ENCODE measurements at regions not wholly inside any gene's neighbourhood (a gene's known extent, or its start where the extent isn't known, plus 50 kb on each side); places are given as distances from the start of the nearest gene placed in this dataset.
A peak's percentile ranks its signal among the peaks of the same experiment; 100 is the strongest.

DNA sequence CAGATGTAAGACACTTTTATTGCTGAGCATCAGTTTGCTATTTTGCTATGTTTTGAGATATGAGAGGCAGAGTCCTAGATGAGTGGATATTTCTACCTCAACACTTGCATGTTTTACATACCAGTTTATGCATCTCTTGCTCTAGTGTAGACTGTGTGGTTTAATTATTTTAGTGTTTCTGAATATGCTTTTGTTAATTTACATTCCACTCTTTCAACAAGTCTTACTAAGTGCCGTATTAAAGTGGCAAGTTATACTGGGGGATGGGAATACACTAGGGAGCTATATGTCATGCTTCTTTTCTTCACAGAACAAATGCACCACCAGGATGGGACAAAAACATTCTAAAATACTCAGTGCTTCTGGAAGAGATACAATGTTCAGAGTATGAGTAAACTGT is 507.7 kb upstream of the PRMT6 start:
- H3K4me3 ChIP-seq (ENCODE audit: low read depth, low read length), result no peak overlapping the region
- DNase-seq (ENCODE audit: low read depth), result no peak
- TF ChIP-seq CTCF (IDR thresholded peaks at IDR 0.05; ENCODE audit: low read depth, low read length) (no peak), MYC (IDR thresholded peaks at IDR 0.05; ENCODE audit: low read depth, low read length) (no peak), POLR2A (IDR thresholded peaks at IDR 0.05; ENCODE audit: extremely low read depth, insufficient read length) (no peak)
- TF ChIP-seq, protein P1, sequence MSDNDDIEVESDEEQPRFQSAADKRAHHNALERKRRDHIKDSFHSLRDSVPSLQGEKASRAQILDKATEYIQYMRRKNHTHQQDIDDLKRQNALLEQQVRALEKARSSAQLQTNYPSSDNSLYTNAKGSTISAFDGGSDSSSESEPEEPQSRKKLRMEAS (IDR thresholded peaks at IDR 0.05; ENCODE audit: low read depth, low read length), result no peak

DNA sequence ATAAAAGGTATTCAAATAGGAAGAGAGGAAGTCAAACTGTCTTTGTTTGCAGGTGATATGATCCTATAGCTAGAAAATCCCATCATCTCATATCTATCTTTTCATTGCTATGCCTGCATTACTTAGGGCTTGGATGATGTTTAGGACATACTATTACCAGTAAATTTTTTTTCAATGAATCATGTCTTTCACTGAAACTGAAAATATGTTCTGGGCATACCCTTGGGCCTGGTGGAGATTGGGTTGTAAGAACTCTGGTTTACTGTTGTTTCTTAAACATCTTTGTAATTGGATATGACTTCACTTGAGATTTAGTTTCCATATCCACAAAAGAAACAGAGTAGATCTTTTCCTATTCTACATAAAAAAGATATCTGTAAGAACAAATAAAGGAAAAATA is 502.2 kb upstream of the PRMT6 start:
- TF ChIP-seq MYC (IDR thresholded peaks at IDR 0.05; ENCODE audit: low read depth, low read length) (no peak), POLR2A (IDR thresholded peaks at IDR 0.05; ENCODE audit: extremely low read depth, insufficient read length) (no peak), CTCF (IDR thresholded peaks at IDR 0.05; ENCODE audit: low read depth, low read length) (no peak)
- TF ChIP-seq, protein P1 (IDR thresholded peaks at IDR 0.05; ENCODE audit: low read depth, low read length), result no peak
- no peak for DNase-seq (ENCODE audit: low read depth)
- no peak overlapping the region for H3K4me3 ChIP-seq (ENCODE audit: low read depth, low read length)

DNA sequence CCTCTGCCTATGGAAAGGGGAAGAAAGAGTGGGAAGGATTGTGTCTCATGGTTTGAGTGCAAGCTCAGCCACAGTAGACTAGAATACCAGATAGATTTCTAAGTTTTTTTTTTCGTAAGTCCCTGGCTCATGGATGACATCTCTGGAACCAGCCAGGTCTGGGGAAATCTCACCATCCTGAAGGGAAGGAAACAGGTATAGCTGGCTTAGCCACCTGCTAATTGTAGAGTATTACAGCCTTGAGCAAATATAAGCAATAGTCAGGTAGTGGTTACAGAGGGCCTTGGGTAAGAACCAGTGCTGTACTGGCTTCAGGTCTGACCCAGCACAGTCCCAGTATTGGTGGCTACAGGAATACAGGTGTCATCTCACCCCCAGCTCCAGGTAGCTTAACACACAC is 500.9 kb upstream of the PRMT6 start:
- no peak for TF ChIP-seq MYC (IDR thresholded peaks at IDR 0.05; ENCODE audit: low read depth, low read length)
- TF ChIP-seq, protein P1 (IDR thresholded peaks at IDR 0.05; ENCODE audit: low read depth, low read length), result no peak
- no peak for DNase-seq (ENCODE audit: low read depth)
- H3K4me3 ChIP-seq (ENCODE audit: low read depth, low read length), result no peak overlapping the region

DNA sequence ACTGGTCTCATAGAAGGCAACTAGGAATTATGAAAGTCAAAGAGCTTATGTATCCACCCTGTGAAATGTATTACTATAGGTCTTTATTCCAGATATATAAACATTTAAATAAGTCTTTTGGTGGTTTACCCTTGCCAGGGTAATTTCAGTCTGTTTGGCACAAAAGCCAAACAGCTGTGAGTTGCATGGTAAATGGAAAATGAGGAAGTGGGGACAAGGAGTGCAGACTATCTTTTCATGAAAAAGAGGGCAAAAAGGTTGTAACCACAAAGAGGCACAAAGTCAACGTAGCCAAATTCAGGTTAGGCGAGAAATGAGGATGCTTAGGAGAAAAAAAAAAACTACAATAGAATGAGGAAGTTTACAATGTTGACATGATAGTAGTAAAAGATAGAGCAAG is 492.3 kb upstream of the PRMT6 start:
- H3K4me3 ChIP-seq (ENCODE audit: low read depth, low read length), result no peak overlapping the region
- peak; percentile 4 for DNase-seq (ENCODE audit: low read depth)
- TF ChIP-seq POLR2A (IDR thresholded peaks at IDR 0.05; ENCODE audit: extremely low read depth, insufficient read length), result no peak
- TF ChIP-seq, protein P1 (IDR thresholded peaks at IDR 0.05; ENCODE audit: low read depth, low read length), result no peak
- no peak for TF ChIP-seq CTCF (IDR thresholded peaks at IDR 0.05; ENCODE audit: low read depth, low read length)
- TF ChIP-seq MYC (IDR thresholded peaks at IDR 0.05; ENCODE audit: low read depth, low read length), result no peak

GRCh38 chr1:106568201-106568974 is 488.1 kb upstream of the PRMT6 start:
- DNase-seq (ENCODE audit: low read depth), result no peak
- TF ChIP-seq, protein P1 (IDR thresholded peaks at IDR 0.05; ENCODE audit: low read depth, low read length), result no peak
- TF ChIP-seq POLR2A (IDR thresholded peaks at IDR 0.05; ENCODE audit: extremely low read depth, insufficient read length) (no peak), MYC (IDR thresholded peaks at IDR 0.05; ENCODE audit: low read depth, low read length) (no peak), CTCF (IDR thresholded peaks at IDR 0.05; ENCODE audit: low read depth, low read length) (no peak)
- no peak overlapping the region for H3K4me3 ChIP-seq (ENCODE audit: low read depth, low read length)

DNA sequence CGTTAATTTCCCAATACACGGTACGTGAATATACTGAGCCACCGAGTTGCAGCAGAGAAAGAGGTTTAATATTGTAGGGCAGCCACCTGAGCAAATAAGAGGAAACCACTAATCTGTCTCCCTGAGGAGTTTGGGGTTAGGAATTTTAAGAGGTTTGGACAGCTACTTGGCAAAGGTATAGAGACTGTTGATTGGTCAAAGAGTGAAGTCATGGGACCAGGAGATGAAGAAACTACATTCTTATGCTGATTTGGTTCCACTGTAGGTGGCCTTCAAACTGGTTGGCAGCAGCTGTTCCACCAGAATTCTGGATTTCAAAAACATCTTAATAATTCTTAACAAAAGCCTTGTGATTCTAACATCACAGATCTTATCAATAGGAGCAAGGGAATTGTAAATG is 485.4 kb upstream of the PRMT6 start:
- TF ChIP-seq POLR2A (IDR thresholded peaks at IDR 0.05; ENCODE audit: extremely low read depth, insufficient read length) (no peak), MYC (IDR thresholded peaks at IDR 0.05; ENCODE audit: low read depth, low read length) (no peak), CTCF (IDR thresholded peaks at IDR 0.05; ENCODE audit: low read depth, low read length) (no peak)
- TF ChIP-seq, protein P1 (IDR thresholded peaks at IDR 0.05; ENCODE audit: low read depth, low read length), result no peak
- DNase-seq (ENCODE audit: low read depth), result no peak

More for the DNA sequence above, 485.4 kb upstream of the PRMT6 start:
- no peak overlapping the region for H3K4me3 ChIP-seq (ENCODE audit: low read depth, low read length)
